GM12892 (cell line): ENCODE measurements at regions not wholly inside any gene's neighbourhood (a gene's known extent, or its start where the extent isn't known, plus 50 kb on each side); places are given as distances from the start of the nearest gene placed in this dataset.

Experiments used
- POLR2A ChIP-seq: IDR thresholded peaks from 2 replicates; pipeline ENCODE4 v1.6.1; 2011; ENCODE audit warnings: low read depth, low read length, control low read depth
- POLR2AphosphoS5 ChIP-seq: IDR thresholded peaks from 2 replicates; pipeline ENCODE4 v1.6.1; 2011; ENCODE audit warnings: low read depth, low read length, control low read depth

DNA sequence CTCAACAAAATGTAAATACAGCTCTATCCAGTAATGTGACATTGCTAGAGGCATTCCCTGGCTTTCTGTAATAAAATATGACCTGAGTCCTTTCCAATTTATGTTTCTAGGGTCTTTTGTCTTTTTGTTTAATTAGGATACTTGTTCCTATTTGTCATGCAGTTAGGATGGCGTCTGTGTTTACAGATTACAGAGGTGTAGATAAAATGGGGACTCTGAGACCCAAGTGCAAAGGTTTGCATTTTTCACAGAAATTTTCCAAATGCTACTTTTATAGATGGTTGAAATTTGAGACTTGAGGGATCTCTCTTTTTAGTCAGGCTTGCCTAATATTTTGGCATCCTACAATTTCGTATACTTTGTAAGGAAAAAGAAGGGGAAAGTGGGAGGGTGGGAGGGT, 332.4 kb downstream of the PTEN start:
- no peak for TF ChIP-seq POLR2A
- TF ChIP-seq POLR2AphosphoS5 = no peak
